DLD1 (cell line): ENCODE measurements at regions not wholly inside any gene's neighbourhood (a gene's known extent, or its start where the extent isn't known, plus 50 kb on each side); places are given as distances from the start of the nearest gene placed in this dataset.
"Not testable (repeated sequence)": the region's sequence is repeated elsewhere in the genome, so short reads cannot be mapped to it uniquely, and the experiment has no call there.

ENCODE experiments used
- in situ Hi-C: cut with HindIII; loops from 2 replicates; pipeline ENCODE4 v1.10.0; 2017; ENCODE audit warnings: low sequenced_read_pairs

DNA sequence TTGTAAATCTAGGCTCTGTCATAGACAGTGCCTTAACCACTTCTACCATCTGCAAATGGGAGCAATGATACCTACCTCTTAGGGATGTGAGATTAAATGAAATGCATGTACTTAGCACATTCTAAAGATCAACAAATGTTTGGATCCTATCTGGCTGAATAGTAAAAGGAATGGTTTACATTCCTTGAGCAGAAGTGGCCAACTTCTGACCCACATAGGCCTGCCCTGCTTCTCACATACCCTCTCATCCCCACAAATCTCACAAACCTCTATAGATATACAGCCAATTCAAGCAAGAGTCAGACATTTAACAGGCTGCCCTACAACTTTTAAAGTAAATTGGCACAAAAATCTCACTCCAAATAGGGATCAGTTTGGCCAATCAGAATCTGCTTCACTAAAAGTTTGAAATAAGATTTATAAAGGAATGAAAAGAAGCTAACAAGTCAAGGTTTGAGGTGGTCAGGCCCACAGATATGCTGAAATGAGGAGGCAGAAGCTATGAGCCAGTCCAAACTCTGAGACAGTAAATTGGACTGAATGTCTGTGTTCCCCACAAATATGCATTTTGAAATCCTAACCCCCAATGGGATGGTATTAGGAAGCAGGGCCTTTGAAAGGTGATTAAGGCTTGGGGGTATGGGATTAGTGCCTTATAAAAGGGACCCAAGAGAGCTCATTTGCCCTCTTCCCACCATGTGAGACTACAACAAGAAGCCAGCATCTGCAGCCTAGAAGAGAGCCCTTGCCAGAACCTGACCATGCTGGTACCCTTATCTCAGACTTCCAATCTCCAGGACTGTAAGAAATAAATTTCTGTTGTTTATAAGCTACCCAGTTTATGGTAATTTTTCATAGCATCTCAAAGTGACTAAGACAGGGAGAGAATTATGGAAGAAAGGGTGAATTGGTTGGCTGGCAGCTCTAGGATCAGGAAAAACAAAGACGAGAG, 227.8 kb upstream of the RBMS1 start:
- in situ Hi-C loops = no loop called here

DNA sequence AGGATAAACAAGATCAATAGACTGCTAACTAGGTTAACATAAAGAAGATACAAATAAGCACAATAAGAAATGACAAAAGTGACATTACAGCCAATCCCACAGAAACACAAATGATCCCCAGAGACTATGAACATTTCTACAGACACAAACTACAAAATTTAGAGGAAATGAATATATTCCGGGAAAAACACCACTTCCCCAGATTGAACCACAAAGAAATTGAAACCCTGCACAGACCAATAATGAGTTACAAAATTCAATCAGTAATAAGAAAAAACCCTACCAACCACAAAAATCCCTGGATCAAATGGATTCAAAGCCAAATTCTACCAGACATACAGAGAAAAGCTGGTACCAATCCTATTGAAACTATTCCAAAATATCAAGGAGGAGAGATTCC, 232.4 kb upstream of the RBMS1 start:
- in situ Hi-C loops = no loop called here

DNA sequence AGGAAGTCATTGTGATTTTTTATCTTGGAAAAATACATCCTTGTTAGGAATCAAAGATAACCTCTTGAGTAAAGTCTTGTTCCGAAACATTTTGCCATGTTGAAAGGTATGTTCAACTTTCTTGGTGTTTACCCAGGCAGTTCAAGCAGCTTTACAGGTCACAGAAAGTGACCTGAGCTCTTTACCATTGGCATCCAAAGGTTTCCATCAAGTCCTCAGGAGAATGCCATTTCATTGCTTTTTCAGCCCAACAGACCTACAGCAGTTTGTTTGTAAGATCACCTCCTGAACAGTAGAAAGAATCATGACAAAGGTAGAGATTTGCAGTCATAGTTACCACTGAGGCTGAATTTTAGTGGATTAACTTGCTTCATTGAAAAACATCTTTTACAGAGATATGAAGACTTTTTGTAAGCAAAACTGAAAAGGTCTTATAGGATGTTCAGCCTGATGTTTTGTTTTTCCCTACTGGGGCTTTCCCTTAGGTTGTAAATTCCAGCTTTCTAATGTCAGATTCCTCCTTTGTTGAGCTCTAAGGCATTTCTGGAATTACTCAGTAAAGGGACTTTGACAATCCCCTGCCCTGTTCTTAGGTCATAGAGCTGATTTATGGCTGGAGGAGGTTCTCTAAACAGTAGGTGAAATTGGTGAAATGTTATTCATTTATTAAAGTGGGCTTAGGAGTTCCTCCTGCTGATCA, 236.8 kb upstream of the RBMS1 start:
- in situ Hi-C loops = no loop called here

DNA sequence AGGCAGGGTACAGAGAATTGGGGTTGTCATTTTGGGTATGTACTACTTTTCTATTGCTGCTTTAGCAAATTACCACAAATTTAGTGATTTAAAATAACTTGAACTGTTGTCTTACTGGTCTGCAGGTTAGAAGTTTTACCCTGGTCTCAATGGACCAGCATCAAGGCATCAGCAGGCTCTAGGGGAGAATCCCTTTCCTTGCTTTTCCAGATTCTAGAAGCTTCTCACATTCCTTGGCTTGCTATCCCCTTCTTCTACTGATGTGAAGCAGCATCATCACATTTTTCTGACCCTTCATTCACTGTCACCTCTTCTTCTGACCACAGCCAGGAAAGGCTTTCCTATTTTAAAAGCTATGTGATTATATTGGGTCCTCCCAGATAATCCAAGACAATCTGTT, 237.8 kb upstream of the RBMS1 start:
- in situ Hi-C loops = no loop called here

DNA sequence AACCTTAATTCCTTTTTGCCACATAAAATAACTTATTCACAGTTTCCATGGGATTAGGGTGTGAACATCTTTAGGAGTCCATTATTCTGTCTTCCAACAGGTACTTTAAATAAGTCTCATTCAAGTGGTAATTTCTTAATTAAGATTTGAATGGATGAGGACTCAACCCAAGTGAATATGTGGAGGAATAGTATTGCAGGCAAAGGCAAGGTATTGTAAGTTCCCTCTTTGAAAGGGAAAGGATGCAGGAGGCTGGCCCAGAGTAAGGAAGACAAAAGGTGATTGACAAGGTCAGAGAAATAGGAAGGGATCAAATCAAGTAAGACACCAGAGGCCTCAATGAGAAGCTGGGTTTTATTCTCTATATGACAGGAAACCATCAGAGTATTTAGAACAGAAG, 238.2 kb upstream of the RBMS1 start:
- in situ Hi-C loops = no loop called here

DNA sequence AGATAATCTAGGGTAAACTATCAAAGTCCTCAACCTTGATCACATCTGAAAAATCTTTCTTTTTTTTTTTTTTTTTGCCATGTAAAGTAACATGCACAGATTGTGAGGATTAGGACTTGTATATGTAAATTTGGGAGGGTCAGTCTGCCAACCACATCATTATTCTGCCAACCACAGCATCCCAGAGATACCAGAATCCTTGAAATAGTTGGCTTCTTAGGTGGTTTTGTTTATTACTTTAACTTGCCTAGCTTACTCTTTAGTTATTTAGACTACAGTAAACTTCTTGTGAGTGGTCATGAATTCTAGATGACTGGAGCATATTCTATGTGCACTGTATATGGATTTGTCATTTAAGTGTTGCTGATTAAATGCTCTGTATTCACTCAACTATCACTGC, 242.1 kb upstream of the RBMS1 start:
- in situ Hi-C loops = no loop called here

DNA sequence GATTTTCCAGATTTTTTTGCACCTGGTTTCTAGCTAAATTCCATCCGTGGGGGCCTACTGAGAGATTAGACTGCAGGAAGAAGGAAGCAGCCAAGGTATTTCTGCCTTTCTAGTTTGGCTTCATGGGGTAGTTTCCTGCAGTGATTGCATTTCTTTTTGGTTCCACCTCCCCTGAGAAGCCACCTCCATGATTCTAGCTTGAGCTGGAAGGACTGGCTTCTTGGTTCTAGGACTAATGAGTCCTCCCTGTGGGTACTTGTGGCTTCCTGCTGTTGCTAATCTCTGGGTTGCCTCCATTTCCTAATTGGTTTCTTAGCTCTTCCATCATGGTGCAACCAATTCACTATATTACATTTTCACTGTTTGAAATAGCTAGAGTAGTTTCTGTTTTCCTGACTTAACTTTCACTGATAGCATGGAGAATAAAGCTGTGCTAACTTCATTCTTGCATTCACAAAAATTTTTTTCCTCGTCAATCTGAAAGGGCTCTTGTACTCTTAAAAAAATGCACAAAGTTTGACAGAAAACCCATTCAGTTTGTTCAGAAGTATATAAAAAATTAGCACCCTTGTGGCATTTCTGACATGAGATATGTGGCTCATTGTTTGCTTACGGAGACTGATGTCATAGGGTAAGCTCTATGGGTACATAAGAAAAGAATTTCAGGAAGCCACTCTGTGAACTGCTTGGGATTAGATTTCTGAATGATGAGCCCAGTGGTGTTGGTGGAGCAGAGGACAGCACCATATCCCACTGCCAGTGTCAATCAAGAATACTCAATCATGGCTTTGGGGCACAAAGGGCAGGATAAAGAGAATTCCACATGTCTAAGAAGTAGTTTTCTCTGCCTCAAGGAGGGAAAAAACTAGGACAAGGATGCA, 242.8 kb upstream of the RBMS1 start:
- in situ Hi-C loops = no loop called here

DNA sequence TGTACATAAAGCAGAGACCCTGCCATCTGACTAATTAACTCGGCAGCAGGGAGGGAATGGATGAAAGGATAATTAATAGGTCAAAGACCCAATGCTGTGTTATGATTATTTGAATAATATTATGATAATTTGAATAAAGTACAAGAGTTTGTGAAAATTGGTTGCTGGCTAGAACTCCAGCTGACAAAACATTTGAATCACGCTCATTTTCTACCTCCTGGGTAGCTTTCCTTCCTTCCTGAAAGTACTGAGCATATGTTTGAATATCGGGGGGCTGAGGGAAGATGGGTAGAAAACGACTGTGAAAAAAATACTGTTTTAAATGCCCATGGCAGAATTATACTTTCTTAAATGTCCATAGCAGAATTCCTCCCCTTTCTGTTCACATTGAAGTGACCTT, 243.6 kb upstream of the RBMS1 start:
- in situ Hi-C loops = no loop called here

DNA sequence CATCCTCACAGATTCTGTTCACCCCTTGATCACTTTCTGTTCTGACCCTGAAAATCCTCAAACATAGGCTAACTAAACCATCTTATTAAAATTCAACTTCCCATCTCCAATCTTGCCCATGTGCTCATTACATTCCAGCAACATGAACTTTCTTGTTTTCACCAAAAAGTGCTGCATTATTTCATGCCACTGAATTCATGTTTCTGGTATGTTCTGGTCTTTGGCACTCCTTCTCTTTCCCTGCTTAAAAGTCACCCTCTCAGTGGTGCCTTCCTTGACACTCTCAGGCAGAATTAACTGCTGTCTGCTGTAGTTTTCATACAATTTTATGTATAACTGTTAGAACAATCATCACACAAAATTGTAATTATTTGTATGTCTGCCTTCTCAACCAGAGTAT, 247.7 kb upstream of the RBMS1 start:
- in situ Hi-C loops = no loop called here

DNA sequence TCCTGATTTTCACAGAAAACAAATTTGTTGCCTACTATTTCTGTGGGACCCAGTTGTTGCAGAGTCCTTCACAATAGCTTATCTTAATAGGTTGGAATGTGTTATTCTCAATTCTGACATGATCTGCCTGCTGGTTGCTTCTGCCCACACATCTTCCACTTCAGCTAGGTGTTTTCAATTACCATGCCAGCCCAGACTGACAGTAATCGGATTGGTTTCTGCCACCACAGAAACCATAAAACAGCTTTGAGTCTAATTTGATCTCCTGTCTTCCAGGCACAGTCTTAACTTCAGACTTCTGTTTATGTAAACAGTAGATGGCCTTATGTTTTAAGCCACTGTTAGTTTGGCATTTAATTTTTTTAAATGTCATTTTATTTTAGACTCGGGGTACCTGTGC, 248.2 kb upstream of the RBMS1 start:
- in situ Hi-C loops = no loop called here

DNA sequence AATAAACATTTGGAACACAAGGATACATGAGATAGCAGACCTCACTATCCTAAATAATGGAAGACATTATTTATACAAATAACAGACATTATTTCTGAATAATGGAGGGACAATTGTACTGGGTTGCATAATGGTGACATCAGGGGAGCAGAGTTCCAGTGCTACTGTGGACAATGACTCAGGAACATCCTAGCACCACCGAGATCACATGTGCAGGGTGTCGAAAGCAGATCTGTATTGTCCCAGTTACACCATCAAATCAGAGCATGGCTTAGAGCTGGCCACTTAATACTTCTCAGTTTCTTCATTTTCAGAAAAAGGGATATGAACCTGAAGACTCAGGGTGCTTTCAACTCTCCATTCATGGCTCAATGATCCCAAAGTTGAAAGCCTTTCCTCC, 249.1 kb upstream of the RBMS1 start:
- in situ Hi-C loops = no loop called here

DNA sequence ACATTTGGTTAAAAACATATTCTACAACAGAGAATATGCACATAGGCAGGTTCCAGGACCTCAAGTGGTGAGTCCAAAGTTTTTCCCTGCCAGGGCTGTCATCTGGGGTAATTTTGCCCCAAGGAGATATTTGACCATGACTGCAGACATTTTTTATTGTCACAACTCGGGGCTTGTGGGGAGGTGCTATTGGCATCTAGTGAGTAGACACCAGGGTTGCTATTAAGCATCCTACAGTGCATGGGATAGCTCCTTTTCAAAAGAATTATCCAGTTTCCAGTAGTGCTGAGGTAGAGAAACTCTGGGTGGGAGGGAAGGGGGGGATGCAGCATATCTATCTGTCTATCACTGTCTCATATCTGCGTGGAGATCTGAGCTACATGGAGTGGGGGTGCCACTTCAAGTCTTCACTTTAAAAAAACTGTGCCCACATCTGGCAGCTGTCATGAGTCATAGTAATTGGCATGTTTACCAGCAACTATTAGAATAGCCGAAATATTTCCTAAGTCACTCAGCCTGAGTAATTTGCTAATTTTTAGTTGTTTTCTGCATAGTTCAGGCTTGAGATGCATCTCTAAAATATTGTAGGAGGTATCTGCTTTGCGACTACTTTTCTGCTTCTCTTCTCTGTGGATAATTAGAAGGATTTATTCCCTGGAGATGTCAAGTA, 254.0 kb upstream of the RBMS1 start:
- in situ Hi-C loops = no loop called here

DNA sequence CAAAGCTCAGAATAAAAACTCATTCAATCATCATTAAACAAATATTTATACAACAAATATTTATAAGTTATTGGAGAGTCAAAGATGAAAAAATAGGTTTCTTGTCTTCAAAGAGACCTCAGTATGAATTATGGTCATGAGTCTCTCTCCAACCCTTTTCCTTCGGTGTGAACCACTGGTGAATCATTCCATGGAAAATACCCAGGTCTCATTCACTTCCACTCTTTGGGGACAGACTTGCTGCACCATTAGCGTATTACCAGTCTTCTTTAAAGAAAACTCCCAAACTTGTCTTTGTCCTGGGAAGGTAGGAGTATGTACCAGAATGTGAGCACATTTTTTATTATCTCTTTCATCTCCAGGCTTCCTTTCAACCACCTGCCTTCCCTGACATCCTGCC, 257.4 kb upstream of the RBMS1 start:
- in situ Hi-C loops = no loop called here

DNA sequence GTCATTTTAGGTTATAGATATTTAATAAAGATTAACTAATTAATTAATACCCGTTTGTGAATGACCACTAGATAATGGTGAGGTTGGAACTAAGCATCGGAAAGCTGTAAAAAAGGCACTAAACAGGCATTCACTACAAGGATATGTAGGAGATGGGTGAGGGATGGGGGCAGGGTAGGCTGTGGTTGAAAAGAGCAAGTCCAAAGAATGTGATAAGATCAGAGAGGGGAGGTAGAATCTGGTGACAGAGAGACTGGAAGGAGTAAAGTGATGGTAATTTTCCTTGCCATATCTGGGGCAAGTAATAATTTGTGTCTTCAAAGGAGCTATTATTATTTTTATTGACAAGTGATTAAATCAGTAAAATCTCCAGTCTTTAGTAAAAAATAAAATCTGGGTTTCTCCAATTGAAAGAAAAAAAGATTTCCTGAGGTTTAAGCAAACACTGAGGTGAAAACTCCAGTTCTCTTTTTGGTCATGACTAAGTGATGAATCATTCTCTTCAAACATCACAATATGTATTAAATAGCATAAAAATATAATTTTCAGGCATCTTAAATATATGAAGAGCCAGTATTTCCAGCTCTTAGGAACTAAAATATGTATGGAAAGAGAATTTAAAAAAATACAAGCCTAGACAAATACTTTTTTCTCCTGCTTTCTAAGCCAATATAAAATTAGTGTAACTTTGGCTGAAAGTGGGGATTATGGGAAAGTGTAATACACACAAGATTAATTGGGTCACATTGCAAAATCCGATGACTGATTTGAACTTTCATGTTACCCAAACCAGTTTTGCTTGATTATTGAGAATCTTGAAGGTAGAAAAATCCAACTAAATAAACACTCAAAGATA, 259.1 kb upstream of the RBMS1 start:
- in situ Hi-C loops = no loop called here

DNA sequence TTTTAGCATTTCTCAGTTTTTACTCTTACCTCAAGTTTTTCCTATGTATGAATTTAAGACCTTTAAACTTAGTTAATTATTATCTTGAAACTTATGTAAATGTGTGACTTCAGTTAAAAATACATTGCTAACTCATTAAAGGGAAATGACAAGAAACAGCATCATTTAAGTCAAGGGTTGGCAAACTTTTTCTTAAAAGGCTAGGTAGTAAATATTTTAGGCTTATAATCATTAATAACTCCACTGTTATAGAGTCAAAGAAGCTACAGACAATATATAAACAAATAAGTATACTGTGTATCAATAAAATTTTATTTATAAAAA, 259.7 kb upstream of the RBMS1 start:
- in situ Hi-C loops = no loop called here

DNA sequence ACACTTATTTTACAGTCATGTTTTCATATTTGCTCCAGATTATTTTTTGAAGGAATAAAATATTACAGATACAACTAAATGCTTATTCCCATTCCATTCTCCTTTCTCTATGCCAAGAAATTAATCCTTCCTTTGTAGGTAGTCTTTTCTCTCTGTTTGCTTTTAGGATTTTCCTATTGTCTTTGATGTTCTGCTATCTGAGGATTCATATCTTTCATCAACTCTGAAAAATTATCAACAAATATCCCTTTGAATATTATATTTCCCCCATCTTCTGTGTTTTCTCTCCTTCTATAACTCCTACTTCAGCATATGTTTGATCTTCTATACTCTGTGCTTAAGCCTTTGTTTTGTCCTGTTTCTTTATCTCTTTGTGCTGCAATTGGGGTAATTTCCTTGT, 260.4 kb upstream of the RBMS1 start:
- in situ Hi-C loops = no loop called here

DNA sequence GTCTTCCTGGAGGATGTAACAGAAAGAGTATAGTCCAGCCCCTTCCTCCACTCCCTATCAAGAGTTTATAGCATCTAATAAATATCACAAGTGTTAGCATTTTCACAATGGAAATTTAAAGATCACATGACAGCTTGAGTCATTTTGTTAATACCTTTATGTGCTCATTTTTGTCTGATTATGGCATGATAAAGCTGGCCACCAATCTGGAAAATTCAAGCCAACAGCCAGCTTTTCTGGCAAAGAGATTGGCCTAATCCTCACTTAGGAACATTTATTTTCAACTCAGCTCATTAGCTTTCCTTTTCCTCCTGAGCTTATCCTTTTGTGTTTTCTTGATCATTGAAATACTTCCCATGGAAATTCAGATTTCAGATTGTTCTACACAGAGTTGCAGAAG, 262.9 kb upstream of the RBMS1 start:
- in situ Hi-C loops = no loop called here

DNA sequence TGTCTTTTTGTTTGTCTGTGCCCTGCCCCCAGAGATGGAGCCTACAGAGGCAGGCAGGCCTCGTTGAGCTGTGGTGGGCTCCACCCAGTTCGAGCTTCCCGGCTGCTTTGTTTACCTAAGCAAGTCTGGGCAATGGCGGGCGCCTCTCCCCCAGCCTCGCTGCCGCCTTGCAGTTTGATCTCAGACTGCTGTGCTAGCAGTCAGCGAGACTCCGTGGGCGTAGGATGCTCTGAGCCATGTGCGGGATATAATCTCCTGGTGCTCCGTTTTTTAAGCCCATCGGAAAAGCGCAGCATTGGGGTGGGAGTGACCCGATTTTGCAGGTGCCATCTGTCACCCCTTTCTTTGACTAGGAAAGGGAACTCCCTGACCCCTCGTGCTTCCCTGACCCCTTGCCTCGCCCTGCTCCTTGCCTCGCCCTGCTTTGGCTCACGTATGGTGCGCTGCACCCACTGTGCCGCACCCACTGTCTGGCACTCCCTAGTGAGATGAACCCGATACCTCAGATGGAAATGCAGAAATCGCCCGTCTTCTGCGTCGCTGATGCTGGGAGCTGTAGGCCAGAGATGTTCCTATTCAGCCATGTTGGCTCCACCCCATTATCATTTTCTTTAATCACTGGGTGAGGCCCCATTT, 269.0 kb upstream of the RBMS1 start:
- in situ Hi-C loops = not testable (repeated sequence)

DNA sequence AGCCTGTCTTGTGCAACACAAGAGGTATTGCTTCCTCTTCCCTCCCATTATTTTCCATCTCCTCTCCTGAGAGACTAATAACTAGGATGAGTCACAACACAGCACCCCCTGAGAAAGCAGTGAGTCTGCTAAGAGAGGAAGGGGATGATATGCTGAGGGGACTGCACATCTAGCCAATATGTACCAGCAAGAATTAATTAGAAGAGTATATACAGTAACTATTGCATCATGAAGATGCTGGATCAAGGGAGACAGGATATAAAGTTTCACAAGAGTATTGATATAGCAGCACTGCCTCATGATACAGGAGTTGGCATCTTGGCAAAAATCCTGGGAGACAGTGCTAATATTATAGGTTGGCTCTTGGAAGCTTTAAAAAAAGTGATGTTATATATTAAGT, 289.9 kb upstream of the RBMS1 start:
- in situ Hi-C loops = no loop called here

DNA sequence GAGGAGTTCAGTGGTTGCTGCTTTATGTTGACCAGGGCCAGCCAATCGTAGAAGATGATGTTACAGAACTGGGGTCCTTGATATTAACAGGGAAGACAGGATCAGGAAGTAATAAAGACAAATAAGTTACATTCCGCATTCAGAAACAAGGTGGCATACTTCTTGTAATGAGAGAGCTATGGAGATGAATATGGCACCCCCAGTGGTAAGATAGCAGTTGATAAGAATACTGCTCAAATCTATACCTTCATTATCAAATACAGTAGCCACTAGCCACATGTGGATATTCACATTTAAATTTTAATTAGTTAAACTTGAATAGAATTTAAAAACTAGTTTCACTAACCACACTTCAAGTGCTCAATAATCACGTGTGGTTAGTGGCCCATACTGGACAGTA, 290.4 kb upstream of the RBMS1 start:
- in situ Hi-C loops = no loop called here
